ENCODE measurements at regions not wholly inside any gene's neighbourhood (a gene's known extent, or its start where the extent isn't known, plus 50 kb on each side); places are given as distances from the start of the nearest gene placed in this dataset.

DNA sequence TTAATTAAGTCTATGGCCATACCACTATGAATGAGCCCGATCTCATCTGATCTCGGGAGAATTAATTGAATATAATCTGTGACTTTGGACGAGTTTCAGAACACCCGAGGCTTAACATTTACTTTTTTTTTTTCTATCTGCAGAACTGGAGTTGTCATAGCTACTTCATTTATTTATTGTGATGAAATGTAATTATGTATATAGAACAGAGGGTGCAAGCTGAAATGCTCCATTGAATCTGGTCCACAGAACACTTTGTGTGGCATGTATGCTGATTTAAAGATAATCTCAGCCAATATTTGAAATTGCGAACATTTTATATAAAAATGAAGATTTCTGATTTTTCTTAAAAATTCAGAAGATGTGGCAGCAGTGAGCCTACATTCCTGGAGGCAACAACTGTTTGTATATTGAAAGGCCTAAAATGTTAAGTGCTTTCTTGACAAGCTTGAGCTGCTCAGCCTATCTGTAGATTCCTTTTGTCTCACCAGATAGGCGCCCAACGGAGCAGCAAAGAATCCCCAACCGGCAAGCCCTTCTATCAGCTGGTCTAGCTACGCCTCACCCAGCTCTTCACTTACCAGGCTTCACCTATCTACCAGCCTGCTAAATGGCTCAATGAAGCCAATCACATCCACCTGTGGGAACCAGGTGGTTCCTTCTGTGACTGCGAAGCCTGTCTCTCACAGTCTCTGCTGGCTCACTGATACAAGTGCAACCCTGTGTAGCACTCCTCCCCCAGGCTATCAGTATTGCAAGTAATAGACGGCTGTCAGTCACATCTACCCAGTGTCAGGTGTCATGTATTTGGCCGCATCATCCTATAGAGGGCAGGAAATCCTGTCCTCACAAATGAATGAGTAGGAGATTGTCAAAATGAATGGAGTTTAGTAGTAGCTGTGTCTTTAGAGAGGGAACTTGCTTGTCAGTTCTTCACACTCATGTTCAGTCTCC lies 170.6 kb upstream of the MRPS30 start:
- CTCF ChIA-PET: no interaction called here
- Mint-ChIP-seq H3K4me1 (no peaks in the 10 kb centered on the region), H3K27me3 (no peaks in the 10 kb centered on the region), H3K27ac (no peak overlapping the region), H3K9me3 (peaks cover 4% of the 10 kb centered on the region), H3K4me3 (no peak overlapping the region), H3K36me3 (no peaks in the 10 kb centered on the region)
- no peak for DNase-seq

DNA sequence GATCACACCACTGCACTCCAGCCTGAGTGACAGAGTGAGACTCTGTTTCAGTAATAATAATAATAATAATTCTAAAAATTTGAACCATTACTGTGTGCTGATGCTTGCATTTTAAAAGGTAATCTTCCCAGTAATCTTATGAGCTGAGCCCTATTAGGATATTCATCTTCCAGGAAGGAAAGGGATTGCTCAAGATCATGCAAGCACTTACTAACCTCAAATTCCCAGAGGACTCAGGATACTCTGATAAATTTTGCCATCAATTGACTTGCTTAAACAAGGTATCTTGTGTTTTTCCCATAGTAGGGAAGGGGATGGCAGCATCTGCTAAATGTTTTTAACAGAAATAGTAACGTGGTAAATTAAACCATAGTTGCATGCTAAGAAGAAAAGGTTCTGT lies 176.4 kb upstream of the MRPS30 start:
- H3K4me3 Mint-ChIP-seq: no peak overlapping the region
- no peaks in the 10 kb centered on the region for H3K36me3 Mint-ChIP-seq
- CTCF ChIA-PET: no interaction called here
- H3K4me1 Mint-ChIP-seq: no peaks in the 10 kb centered on the region
- H3K27me3 Mint-ChIP-seq: no peaks in the 10 kb centered on the region
- DNase-seq: no peak
- H3K27ac Mint-ChIP-seq: no peak overlapping the region
- H3K9me3 Mint-ChIP-seq: peaks cover 7% of the 10 kb centered on the region

DNA sequence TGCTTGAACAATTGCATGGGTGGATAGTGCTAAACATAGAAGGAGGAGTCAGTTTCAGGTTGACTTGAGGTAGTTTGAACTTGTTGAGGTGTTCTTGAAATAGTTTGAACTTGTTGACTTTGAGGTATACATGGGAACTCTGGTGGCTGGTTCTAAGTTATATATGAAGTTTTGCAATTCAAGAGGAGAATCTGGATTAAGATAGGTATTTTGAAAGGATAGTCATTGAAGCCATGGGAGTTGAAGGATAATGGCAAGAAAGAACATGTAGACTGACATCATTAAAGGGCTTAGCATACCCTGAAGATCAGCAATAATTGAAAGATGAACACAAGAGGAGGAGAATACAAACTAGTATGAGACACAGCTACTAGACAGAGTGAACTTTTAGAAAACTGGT lies 181.9 kb upstream of the MRPS30 start:
- no peak overlapping the region for H3K4me3 Mint-ChIP-seq
- H3K36me3 Mint-ChIP-seq: no peaks in the 10 kb centered on the region
- DNase-seq: no peak
- CTCF ChIA-PET: no interaction called here
- H3K27me3 Mint-ChIP-seq: no peaks in the 10 kb centered on the region
- H3K4me1 Mint-ChIP-seq: no peaks in the 10 kb centered on the region
- no peak overlapping the region for H3K27ac Mint-ChIP-seq
- peaks cover 9% of the 10 kb centered on the region for H3K9me3 Mint-ChIP-seq

DNA sequence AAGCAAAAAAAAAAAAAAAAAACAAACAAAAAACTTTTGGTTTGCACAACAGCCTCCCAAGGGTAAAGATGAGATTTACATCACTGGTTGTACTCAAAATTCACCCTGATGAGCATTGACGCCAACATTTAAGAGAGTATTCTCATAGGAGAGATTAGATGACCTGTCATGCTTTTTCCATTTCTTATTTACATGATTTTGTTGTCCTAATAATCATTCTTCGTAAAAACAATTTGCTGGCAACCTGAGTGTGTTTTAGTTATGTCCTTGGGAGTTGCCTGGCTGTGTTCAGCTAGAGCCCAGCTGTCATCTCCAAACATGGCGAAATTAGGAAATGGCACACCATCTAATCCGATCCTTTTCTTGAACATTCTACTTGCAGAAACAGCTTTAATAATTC lies 186.4 kb upstream of the MRPS30 start:
- CTCF ChIA-PET: no interaction called here
- Mint-ChIP-seq H3K27ac (no peak overlapping the region), H3K27me3 (no peaks in the 10 kb centered on the region), H3K4me3 (no peak overlapping the region), H3K36me3 (no peaks in the 10 kb centered on the region), H3K9me3 (peaks cover 3% of the 10 kb centered on the region), H3K4me1 (no peaks in the 10 kb centered on the region)
- no peak for DNase-seq

DNA sequence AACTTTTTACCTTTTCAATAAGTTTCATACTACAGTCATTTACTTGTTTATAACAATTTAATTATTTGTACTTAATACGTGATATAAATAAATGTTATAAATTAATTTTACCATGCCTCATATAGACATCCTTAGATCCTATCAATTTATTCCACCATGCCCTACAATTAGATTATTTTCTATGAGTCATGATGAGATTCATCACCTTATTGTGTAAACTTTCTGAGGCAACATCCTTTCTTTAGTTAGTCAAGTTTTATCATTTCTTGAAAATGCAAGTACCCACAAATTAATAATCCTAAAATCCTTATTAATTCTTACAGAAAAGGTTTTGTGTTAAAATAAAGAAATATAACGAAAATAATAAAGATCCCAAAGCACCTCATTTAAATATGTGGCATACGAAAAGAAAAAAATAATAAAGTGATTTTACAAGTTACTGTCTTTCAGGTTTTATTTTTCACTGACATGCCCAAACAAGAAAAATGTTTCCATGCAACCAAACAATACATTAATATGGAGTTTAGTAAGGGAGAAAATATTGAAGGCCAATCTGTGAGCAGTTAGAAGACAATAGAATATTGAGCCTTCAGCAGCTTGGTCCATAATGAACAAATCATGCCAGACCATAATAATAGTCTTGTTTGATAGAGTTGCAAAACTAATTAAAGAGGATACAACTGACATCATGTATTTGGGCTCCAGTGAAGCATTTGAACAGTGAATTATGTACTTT lies 188.7 kb upstream of the MRPS30 start:
- H3K4me1 Mint-ChIP-seq: no peaks in the 10 kb centered on the region
- DNase-seq: no peak

DNA sequence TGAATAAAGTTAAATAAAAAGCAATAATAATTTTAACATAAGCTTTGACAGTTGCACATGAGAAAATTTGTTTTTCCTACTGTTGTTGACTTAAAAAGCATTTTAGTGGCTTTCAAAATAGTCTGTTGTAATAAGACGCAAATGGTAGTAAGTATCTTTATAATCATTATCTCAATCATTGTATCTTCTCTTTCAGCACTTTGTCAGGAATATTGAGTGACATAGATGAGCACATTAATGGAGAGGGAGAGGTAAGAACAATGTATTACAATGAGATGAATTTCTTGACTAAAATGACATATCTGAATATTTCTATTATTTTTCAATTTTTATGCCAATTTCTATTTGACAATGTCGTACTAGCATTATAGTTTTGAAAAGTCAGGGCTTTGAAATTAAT lies 193.9 kb upstream of the MRPS30 start:
- no peak overlapping the region for H3K4me3 Mint-ChIP-seq
- H3K4me1 Mint-ChIP-seq: no peaks in the 10 kb centered on the region
- no peaks in the 10 kb centered on the region for H3K9me3 Mint-ChIP-seq
- CTCF ChIA-PET: no interaction called here
- no peak for DNase-seq
- no peaks in the 10 kb centered on the region for H3K36me3 Mint-ChIP-seq
- no peaks in the 10 kb centered on the region for H3K27me3 Mint-ChIP-seq
- no peak overlapping the region for H3K27ac Mint-ChIP-seq

More for the DNA sequence above, 188.7 kb upstream of the MRPS30 start:
- Mint-ChIP-seq H3K27me3 (no peaks in the 10 kb centered on the region), H3K4me3 (no peak overlapping the region), H3K9me3 (peaks cover 1% of the 10 kb centered on the region), H3K36me3 (no peaks in the 10 kb centered on the region), H3K27ac (no peak overlapping the region)
- CTCF ChIA-PET: no interaction called here

DNA sequence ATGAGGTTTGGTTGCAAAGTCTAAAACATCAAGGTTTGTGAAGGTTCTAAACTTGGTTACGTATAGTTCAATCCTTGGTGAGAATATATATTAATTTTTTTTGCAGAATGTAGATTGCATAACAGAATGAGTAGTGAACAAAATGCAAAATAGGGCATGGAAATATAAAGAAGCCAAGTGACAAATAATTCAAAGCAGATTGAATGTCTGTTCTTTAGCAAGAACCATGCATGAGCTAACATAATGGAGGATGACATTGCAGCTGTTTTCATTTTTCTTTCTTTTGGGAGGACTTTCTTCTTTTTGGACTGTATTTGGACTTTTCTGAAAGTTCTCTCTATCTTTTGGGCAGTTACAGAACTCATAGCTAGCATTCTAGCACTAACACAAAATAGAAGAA lies 194.8 kb upstream of the MRPS30 start:
- H3K4me3 Mint-ChIP-seq: no peak overlapping the region
- H3K4me1 Mint-ChIP-seq: no peaks in the 10 kb centered on the region
- no peaks in the 10 kb centered on the region for H3K36me3 Mint-ChIP-seq
- CTCF ChIA-PET: no interaction called here
- H3K9me3 Mint-ChIP-seq: no peaks in the 10 kb centered on the region
- no peaks in the 10 kb centered on the region for H3K27me3 Mint-ChIP-seq
- no peak for DNase-seq
- no peak overlapping the region for H3K27ac Mint-ChIP-seq

DNA sequence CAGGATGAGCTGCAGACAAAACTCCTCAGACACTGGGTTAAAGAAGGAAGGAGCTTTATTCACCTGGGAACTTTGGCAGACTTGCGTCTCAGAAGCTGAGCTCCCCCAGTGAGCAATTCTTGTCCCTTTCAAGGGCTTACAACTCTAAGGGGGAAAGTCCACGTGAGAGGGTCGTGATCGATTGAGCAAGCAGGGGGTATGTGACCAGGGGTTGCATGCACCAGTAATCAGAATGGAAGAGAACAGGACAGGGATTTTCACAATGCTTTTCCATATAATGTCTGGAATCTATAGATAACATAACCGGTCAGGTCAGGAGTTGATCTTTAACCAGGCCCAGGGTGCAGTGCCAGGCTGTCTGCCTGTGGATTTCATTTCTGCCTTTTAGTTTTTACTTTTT lies 202.8 kb upstream of the MRPS30 start:
- Mint-ChIP-seq H3K4me3 (no peak overlapping the region), H3K27ac (no peak overlapping the region), H3K4me1 (no peaks in the 10 kb centered on the region), H3K27me3 (no peaks in the 10 kb centered on the region), H3K36me3 (no peaks in the 10 kb centered on the region), H3K9me3 (peaks cover 9% of the 10 kb centered on the region)
- CTCF ChIA-PET: no interaction called here
- no peak for DNase-seq

DNA sequence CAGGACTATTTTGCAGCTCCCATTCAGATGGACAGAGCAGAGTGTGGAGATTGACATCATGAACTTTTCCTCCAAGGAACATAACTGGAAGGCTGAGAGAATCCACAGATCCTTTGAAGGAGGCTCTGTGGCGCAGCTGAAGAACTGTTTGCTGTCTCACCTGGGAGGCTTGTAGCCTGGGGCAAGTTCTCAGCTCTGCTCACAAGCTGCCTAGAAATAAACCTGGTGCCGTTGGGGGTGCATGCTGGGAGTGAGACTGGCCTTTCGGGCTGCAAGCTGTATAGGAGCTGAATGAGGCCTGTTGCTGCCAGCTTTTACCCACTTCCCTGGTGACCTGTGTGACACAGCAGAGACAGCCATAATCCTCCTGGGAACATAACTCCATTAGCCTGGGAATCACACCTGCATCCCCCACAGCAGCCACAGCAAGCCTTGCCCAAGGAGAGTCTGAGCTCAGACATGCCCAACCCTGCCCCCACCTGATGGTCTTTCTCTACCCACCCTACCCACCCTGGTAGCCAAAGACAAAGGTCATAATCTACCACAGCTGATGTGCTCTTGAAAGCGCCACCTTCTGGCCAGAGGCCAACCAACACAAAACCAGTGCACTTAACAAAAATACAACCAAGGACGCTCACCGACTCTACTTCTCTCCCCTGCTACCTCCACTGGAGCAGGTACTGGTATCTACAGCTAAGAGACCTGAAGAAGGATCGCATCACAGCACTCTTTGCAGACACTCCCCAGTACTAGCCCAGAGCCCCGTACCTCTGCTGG lies 205.1 kb upstream of the MRPS30 start:
- CTCF ChIA-PET: no interaction called here
- no peak overlapping the region for H3K4me3 Mint-ChIP-seq
- no peaks in the 10 kb centered on the region for H3K36me3 Mint-ChIP-seq
- DNase-seq: no peak
- H3K27me3 Mint-ChIP-seq: no peaks in the 10 kb centered on the region
- H3K27ac Mint-ChIP-seq: no peak overlapping the region
- no peaks in the 10 kb centered on the region for H3K4me1 Mint-ChIP-seq
- H3K9me3 Mint-ChIP-seq: peaks cover 12% of the 10 kb centered on the region

DNA sequence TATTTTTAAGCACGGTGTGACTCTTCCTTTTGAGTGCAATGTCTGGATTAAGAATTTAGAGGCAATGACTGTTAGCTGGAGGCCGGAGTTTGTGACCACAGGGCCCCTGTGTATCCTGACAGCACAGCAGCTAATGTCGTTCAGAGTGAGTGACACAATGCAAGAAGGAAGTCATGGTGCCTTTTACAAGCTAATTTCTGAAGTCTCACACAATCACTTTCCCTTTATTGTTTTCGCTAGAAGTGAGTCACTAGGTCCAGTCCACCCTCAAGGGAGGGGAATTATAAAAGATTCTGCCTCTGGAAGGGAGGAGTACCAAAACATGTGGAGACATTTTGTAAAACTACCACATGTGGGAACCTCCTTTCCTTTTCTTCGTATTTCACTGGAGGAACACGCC lies 185.5 kb upstream of the FGF10 start:
- no peaks in the 10 kb centered on the region for H3K36me3 Mint-ChIP-seq

DNA sequence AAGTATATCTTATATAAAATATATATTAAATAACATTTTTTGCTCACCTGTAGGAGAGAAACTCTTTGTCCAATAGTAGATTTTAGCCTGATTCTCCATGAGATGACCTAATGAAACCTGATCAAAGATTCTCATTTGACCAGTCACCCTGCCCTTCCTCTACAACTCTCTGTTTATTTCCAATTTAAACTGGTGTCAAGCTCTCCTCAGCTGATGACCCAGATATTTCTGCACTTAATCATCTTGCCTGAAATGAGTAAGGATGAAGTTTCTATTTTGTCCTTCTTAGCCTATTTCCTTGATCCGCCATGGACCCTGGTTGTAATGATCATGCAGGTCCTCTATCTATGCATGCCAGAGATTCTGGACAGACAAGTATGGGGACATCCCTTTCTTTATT lies 179.3 kb upstream of the FGF10 start:
- H3K4me1 Mint-ChIP-seq: no peaks in the 10 kb centered on the region
- H3K27me3 Mint-ChIP-seq: no peaks in the 10 kb centered on the region
- CTCF ChIA-PET: no interaction called here
- no peak overlapping the region for H3K27ac Mint-ChIP-seq
- DNase-seq: no peak
- H3K36me3 Mint-ChIP-seq: no peaks in the 10 kb centered on the region
- no peak overlapping the region for H3K4me3 Mint-ChIP-seq
- peaks cover under 1% of the 10 kb centered on the region for H3K9me3 Mint-ChIP-seq

More for the DNA sequence above, 185.5 kb upstream of the FGF10 start:
- peaks cover 7% of the 10 kb centered on the region for H3K9me3 Mint-ChIP-seq
- no peaks in the 10 kb centered on the region for H3K4me1 Mint-ChIP-seq
- H3K27me3 Mint-ChIP-seq: no peaks in the 10 kb centered on the region
- no peak overlapping the region for H3K4me3 Mint-ChIP-seq
- CTCF ChIA-PET: no interaction called here
- no peak for DNase-seq
- H3K27ac Mint-ChIP-seq: no peak overlapping the region

DNA sequence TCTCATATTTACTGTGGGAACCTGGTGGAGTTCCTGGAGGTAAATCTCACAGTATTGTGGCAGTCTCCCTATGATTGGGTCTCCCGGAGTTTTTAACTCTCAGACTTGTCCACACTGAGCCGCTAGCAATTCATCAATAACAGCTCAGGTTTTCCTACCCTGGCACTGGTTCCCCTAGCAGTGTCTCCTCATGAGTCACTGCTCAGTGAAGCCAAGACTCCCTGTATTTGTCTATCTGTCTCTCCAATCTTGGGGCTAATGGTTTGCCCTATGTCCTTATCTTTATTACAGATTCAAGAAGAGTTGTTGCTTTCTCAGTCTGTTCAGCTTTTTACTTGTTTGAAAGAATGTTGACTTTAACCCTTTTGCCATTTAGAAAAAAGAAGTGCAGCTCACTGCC lies 176.7 kb upstream of the FGF10 start:
- DNase-seq: no peak
- H3K36me3 Mint-ChIP-seq: no peaks in the 10 kb centered on the region
- H3K9me3 Mint-ChIP-seq: no peaks in the 10 kb centered on the region
- H3K27me3 Mint-ChIP-seq: no peaks in the 10 kb centered on the region
- no peaks in the 10 kb centered on the region for H3K4me1 Mint-ChIP-seq
- H3K4me3 Mint-ChIP-seq: no peak overlapping the region
- CTCF ChIA-PET: no interaction called here
- H3K27ac Mint-ChIP-seq: no peak overlapping the region

DNA sequence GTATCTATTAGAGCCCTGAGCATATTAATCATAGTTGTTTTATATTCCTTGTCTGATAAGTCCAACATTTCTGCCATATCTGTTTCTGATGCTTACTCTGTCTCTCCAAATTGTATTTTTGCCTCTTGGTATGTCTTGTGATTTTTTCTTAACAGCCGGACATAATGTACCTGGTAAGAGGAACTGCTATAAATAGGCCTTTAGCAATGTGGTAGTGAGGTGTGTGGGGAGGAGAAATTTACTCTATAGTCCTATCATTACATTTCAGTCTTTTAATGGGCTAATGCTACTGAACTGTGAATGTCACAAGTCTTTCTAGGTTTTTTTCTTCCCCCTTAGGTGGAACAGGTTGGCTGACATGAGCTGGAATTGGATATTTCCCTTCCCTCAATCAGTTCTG lies 176.1 kb upstream of the FGF10 start:
- CTCF ChIA-PET: no interaction called here
- H3K27me3 Mint-ChIP-seq: no peaks in the 10 kb centered on the region
- H3K36me3 Mint-ChIP-seq: no peaks in the 10 kb centered on the region
- H3K27ac Mint-ChIP-seq: no peak overlapping the region
- no peak overlapping the region for H3K4me3 Mint-ChIP-seq
- no peaks in the 10 kb centered on the region for H3K4me1 Mint-ChIP-seq
- H3K9me3 Mint-ChIP-seq: no peaks in the 10 kb centered on the region
- no peak for DNase-seq

DNA sequence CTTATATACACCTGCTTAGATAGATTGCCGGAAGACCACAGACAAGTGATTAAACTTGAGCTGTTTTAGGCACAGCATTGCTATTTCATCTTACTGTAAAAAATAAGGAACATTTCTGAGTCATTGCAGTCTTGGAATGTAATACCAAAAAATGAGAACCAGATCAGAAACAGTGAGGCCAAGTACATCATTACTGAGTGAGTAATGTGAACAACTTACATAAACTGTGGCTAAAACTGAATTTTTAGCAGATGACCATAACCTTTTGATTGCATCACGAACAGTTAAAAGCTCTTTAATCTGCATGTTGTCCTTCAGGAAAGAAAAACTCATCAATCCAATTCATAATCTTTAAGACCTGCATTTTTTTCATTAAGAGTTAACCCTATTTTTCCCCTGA lies 157.1 kb upstream of the FGF10 start:
- H3K27me3 Mint-ChIP-seq: no peaks in the 10 kb centered on the region
- no peak overlapping the region for H3K27ac Mint-ChIP-seq
- H3K36me3 Mint-ChIP-seq: no peaks in the 10 kb centered on the region
- CTCF ChIA-PET: interaction anchor here (1.3 kb wide), 1 partner anchor 24 kb away, joined by 3 read pairs; no protein-coding TSS in a partner anchor
- H3K4me3 Mint-ChIP-seq: no peak overlapping the region
- H3K4me1 Mint-ChIP-seq: no peaks in the 10 kb centered on the region
- no peaks in the 10 kb centered on the region for H3K9me3 Mint-ChIP-seq
- no peak for DNase-seq
